NCI-H2081 treated with DMSO at 0.1 percent for 48 hours (cell line): ENCODE measurements at regions not wholly inside any gene's neighbourhood (a gene's known extent, or its start where the extent isn't known, plus 50 kb on each side); places are given as distances from the start of the nearest gene placed in this dataset.

Source experiments
- DNase-seq: peaks from one replicate; lab custom pipeline; 2025; lab: John Stamatoyannopoulos, UW

- DNase-seq, result no peak
Observed at GRCh38 chr16:50924759-50925545, 183.1 kb downstream of the CYLD start.

DNA sequence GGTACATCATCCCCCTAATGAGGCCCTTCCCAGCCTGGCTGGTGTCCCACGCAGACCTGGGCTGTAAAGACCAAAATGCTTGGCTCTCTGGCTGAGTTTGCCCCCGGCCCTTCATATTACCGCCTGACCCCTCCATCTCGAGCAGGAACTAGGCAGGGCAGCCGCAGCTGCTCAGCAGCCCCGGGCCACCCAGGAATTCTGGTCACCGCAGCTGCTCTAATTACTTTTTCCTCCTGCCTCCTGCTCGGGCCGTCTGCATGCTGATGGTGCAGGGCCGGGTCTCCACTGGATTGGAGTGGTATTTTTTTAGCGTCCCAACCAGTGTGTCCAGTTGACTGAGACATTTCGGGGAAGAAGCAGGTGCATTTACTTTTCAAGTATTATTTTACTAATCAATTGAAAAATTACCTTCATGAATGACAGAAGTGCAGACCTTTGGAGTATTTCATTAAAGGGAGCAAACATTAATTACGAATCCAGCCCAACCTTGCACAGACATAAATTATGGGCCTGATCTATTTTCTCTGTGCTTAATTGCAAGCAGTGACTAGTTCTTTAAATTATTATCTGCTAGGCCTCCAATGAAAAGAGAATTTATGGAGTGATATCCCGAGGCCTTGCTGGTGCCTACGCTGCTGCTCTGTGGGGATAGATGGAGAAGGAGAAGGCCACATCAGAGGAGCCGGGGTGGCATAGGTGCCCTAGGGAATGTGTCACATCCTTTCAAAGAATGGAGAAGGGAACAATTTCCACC lies 176.2 kb downstream of the CYLD start:
- no peak for DNase-seq

- DNase-seq, result no peak
Observed at GRCh38 chr16:50916040-50916439, 174.2 kb downstream of the CYLD start.

DNA sequence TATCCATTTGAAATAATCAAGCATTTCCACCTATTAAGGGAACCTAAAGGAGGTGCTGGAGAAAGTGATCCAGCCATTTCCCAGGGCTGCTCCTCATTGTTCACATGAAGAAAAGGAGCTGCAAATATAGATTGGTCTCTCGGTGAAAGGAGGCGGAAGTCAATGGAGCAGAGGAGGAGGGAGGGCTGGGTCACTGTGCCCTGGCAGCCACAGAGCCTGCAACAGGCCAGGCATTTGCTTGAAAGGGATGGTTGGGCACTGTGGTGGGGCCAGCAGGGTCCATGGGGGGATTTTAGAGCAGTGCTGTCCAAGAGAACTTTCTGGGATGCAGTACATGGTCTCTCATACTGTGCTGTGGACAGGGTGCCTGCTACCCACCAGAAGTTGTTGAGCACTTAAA lies 173.2 kb downstream of the CYLD start:
- DNase-seq, result no peak

DNA sequence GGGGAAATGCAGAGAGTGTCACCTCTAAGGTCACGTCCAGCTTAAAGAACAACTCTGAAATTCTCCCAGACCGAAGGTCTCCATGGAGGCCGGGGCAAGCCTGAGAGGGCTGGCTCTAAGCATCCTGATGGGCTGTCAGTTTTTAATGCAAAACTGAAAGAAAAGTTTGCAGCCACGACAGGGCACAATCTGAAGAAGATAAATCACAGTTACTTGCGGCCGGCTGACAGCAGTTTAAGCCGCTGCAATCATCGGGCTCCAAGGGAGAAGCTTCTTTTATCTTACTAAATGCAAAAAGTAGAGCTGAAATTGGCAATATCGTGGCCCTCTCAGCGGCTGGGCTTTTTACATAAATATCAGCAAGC lies 168.8 kb downstream of the CYLD start:
- no peak for DNase-seq

DNA sequence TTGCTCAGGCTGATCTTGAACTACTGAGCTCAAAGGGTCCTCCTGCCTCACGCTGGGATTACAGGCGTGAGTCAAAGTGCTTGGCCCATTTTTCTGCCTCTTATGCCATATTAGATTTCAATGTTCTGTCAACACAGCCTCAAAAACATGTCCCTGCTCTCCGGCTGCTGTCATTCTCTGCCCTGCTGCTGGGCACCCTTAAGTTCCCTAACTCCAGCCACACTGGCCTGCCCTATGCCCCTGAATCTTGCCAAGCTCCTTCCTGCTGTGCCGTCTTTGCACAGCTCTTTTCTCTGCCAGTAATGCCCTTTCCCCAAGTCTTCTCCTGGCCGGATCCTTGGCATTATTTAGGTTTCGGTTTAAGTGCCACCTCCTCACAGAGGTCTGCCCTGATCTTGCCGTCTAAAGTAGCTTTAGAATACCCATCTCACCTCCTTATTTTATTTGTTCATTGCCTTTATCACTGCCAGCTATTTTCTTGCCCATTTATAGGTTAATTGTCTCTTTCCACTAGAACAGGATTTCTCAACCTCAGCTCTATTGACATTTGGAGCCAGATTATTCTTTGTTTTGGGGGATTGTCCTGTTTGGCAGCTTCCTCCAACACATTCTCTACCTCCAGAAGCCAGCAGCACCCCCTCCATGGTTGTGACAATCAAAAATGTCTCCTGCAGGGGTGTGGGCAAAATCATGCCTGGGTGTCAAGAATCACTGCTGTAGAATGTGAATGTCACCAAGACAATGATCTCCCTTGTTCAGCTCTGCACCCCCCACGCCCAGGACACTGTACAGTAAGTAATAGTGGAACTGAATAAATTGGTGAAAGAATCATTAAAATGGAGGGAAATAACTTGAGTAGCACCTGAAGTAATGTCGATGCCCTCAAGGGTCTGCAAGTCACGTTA lies 168.2 kb downstream of the CYLD start:
- no peak for DNase-seq

GRCh38 chr16:50908468-50908867 lies 166.6 kb downstream of the CYLD start:
- DNase-seq, result no peak

- no peak for DNase-seq
Observed at GRCh38 chr16:50906454-50906853, 164.6 kb downstream of the CYLD start.

DNA sequence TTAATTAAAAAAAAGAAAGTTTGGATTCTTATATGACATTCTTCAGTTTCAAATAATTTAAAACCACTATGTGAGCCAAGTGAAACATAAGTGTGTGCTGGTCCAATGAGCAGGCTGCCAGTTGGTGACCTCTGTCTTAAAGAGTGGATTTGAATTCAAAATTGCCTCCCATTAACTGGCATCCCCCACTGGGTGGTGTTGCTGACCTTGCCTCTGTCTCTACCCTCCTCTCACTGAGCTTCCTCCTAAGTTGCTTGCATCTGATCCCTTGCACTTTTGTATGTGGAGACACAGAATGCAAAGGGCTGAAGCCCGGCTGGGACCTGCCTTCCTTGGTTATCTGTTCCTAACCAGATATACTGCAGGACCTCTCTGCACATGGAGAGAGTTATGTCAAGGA lies 160.6 kb downstream of the CYLD start:
- DNase-seq, result no peak

- DNase-seq, result no peak
Observed at GRCh38 chr16:50901062-50901461, 159.2 kb downstream of the CYLD start.

DNA sequence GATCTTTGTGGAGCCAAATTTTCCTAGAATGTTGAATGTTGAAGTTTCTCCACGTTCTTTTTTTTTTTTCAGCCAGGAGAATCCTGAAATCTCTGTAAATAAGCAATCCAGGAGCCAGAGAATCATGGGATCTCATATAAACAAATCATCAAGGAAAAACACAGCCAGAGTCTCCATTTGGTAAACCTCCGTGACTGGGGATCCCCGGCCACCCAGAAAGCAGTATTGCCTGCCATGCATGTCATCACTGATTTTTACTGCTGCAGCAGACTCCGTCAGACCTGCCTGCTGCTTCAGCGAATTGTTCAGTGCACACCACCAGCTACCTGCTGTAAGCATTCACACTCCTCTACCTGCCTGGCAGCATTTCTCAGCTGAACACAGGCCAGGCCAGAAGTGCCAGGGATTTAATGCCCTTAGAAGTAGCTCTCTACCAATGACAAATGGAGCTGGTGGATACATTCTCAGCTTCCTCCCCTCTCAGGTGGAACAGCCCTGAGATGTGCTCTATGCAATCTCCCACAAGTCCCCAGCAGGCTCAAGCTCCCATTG lies 158.6 kb downstream of the CYLD start:
- DNase-seq, result no peak

GRCh38 chr16:50899951-50900350 lies 158.1 kb downstream of the CYLD start:
- no peak for DNase-seq

DNA sequence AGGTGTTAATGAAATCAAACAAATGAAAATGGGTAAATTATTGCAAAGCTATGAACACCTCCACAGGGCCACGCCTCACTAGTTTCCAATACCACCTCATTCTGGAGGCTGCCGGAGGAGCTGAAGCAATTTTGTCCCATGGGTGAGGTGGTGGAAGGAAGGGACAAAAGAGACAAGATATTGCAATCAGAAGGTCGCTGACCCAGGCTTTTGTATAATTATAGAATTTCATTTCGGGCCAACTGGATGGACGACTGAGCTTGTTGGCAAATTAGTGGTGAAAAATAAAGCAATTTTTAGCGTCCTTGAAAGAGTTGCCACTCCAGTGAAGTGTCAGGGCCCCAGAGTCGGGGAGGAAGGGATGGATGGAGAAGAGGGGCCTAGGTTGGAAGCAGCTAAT lies 147.9 kb downstream of the CYLD start:
- no peak for DNase-seq

DNA sequence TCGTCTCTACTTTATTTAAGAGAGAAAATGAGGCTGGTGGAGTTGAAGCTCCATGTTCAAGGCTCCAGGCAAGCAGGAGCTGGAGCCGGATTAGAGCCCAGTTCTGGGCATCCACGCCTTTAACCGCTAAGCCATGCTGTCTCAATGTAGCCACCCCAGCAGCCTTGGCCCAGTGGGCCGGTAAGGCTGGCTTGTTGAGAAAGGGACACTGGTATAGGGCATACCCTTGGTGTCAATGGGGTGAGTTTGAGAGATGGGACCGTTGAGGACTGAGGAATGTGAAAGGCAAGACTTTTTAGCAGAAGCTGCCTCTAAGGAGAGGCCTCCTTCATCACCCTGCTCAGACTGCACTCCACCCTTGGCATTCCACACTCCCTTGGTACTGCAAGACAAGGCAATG lies 147.4 kb downstream of the CYLD start:
- no peak for DNase-seq

- no peak for DNase-seq
Observed at GRCh38 chr16:50888486-50889261, 146.8 kb downstream of the CYLD start.

DNA sequence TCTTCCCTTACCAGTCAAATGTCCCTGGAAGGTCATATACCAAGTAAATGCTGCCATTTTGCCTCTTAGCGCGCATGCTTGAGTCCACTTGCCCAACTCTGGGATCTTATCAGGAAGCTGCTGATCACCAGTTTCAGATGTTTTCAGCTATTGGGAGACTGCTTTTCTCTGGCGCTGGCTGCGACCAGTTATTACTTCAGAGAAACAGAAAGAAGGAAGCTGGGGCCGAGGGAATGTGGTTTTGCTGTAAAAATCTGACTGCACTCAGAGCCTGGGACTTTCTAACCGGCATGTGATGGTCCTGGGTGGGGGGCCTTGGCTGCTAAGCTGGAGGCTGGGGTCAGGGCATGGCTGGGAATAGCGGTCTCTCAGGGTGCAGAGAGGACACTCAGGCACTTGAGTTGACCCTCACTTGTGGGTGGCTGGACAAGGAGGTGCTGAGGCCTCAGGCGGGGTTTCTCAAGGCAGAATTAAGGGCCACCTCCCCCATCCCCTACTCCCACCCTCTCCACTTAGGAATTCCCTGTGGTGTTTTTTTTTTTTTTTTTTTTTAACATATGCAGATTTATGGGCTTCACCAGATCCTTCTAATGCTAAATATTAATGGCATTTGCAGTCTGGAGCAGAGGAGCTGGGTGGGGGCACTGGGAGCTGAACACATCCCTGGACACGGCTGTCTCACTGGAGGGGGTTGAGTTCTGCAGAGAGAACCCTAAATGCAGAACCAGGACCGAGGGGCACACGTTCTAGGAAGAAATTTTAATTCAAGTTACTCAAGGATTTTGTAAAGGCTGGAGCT lies 145.8 kb downstream of the CYLD start:
- no peak for DNase-seq

GRCh38 chr16:50884066-50884860 lies 142.4 kb downstream of the CYLD start:
- no peak for DNase-seq

- no peak for DNase-seq
Observed at GRCh38 chr16:50881956-50882355, 140.1 kb downstream of the CYLD start.

DNA sequence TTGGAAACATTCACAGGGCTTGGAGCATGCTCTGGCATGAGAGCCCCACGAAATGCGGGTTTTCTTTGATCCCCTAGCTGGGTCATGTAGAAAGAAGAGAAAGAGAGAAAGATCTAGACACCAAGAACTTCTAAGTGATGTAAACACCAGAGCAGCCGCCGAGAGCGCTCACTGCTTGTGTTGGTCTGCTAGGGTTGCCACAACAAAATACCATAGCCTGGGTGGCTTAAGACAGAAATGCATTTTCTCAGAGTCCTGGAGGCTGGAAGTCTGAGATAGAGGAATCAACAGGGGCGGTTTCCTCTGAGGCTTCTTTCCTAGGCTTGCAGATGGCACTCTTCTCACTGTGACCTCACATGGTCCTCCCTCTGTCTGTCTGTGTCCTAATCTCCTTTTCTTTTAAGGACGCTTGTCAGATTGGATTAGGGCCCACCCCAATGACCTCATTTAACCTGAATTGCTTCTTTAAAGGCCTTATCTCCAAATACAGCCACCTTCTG lies 139.5 kb downstream of the CYLD start:
- no peak for DNase-seq

- DNase-seq, result no peak
Observed at GRCh38 chr16:50880926-50881325, 139.0 kb downstream of the CYLD start.
